ENCODE measurements at regions not wholly inside any gene's neighbourhood (a gene's known extent, or its start where the extent isn't known, plus 50 kb on each side); places are given as distances from the start of the nearest gene placed in this dataset.
"Not testable (repeated sequence)": the region's sequence is repeated elsewhere in the genome, so short reads cannot be mapped to it uniquely, and the experiment has no call there.

GRCh38 chr7:116342125-116342524 lies 131.8 kb downstream of the TES start:
- DNase-seq, result no peak

DNA sequence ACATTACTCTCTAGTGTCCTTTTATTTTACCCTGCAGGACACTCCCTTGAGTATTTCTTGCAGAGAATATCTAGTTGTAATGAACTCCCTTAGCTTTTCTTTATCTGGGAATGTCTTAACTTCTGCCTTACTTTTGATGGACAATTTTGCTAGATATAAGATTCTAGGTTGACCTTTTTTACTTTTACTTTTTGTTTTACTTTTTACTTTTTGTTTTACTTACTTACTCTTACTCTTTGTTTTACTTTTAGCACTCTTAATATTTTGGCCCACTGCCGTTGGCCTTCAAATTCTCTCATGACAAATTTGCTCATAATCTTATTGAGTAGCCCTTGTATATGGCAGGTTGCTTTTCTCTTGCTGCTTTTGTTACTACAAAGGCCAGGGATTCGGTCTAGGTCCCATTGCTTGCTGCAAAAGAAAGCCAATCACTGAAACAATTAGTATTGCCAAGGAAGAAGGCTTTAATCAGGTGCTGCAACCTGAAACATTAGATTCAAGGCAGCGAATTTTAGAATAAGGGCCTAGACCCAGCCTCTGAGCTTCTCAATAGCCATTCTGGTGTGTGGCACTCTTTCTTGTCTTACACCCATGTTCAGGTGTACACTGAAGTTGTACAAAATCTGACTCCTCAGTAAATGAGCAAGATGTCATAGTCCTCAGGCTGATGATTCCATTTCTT lies 137.0 kb downstream of the TES start:
- DNase-seq, result no peak

DNA sequence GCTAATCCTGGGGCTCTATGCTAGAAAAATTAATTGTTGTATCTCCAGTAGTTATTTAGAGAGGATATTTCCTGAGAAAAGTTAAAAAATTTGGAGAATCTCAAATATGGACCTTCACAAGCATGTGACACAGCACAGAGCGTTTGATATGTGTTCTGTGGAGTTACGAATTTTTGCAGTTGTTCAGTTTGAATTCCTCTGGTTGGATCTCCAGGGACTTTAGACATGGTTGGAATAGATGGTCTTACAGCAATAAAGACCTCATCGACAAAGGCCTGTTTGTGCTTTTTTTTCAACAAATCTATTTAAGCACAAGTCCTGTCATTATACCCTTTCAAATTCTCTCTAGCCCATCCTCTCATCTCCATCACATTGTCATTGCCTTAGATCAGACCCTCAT lies 138.0 kb downstream of the TES start:
- no peak for DNase-seq

GRCh38 chr7:116351966-116352365 lies 141.6 kb downstream of the TES start:
- no peak for DNase-seq

DNA sequence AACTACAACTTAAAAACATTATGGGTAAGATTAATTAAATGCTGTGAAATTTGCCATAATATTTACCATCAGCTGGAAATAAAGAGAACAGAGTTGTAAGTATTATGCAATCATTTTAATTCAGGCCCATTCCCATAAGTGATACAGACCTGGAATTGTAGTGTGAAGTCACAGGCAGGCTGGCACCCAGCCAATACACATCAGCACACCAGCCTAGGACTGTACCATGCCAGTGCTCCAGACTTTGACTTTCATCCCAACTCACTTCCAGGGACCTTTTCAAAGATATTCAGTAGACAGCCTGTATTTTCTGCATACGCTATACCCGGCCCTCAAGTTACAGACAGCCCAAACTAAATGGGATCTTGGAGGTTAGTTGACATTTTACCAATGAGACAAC lies 143.3 kb downstream of the TES start:
- DNase-seq, result no peak

- no peak for DNase-seq
Observed at GRCh38 chr7:116354171-116354545, 143.8 kb downstream of the TES start.

- DNase-seq, result no peak
Observed at GRCh38 chr7:116354546-116355423, 144.4 kb downstream of the TES start.

DNA sequence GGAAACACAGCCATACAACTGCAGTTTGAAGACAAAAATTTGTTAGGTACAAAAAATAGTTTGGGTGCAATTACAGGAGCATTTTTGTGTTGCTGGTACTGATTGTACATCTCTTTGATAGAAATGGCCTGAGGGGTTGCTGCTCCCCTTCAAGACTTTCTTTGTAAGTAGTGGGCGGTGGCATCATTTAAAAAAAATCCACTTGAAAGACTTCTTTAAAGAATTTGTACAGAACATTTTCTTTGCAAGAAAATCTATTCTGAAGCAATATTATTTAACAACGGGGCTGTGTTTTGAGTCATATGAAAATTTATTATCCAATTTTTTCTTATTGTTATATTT lies 144.1 kb upstream of the CAV2 start:
- DNase-seq, result no peak

DNA sequence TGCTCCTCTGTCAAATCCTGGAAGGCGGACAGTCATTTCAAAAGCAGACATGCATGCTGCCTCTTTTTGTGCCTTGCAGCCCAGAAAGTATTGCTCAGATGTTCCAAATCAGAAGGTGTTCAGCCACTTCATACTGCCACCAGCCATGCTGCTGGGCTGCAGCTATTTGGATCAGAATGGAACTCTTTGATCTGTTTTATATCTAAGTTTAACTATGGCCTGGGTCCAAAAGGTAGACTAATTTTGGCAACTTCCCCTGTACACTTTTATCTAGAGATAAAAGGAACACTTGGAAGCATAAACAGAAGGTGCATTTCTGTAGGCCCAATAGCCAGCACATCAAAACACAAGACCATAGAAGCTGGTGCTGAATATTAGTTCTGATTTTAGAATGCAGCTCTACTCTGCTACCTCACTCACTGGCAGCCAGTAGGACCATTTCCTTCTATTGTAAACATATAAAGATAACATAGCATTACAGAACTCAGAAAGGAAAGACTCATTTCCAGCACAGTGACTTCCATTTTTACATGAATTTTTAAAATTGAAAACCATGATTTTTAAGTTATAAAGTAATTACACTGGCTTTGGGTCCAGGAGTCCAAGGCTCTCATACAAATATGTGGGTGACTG lies 143.1 kb upstream of the CAV2 start:
- no peak for DNase-seq

GRCh38 chr7:116356979-116357378 lies 142.6 kb upstream of the CAV2 start:
- DNase-seq, result no peak

GRCh38 chr7:116357781-116358670 lies 141.5 kb upstream of the CAV2 start:
- DNase-seq, result no peak

GRCh38 chr7:116361767-116362166 lies 137.8 kb upstream of the CAV2 start:
- DNase-seq, result no peak

GRCh38 chr7:116363637-116364432 lies 135.7 kb upstream of the CAV2 start:
- no peak for DNase-seq

GRCh38 chr7:116364469-116364868 lies 135.1 kb upstream of the CAV2 start:
- no peak for DNase-seq

GRCh38 chr7:116365797-116366196 lies 133.7 kb upstream of the CAV2 start:
- no peak for DNase-seq

GRCh38 chr7:116367171-116367813 lies 132.2 kb upstream of the CAV2 start:
- DNase-seq, result no peak

DNA sequence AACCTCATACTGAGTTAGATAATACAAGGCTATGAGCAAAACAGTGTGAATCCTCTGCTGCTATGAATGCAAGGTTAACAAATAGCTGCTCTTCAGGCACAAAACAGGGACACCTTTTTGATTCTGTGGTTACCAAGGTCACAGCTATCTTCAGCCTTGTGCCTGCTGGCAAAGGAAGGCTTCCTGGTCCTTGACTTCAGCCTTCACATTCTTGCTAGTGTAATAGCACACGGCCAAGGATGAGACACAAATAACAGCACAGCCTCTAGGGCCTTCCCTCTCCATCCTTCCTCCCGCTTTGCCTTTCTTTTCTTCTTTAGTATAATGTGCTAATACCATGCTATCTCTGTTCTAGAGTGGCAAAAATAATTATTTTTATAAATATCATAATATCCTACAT lies 130.6 kb upstream of the CAV2 start:
- no peak for DNase-seq

DNA sequence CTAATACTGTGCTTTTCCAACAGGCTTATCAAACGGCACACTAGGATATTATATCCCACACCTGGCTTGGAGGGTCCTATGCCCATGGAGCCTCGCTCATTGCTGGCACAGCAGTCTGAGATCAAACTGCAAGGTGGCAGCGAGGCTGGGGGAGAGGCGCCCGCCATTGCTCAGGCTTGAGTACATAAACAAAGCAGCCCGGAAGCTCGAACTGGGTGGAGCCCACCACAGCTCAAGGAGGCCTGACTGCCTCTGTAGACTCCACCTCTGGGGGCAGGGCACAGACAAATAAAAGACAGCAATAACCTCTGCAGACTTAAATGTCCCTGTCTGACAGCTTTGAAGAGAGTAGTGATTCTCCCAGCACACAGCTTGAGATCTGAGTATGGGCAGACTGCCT lies 128.0 kb upstream of the CAV2 start:
- DNase-seq, result not testable (repeated sequence)

DNA sequence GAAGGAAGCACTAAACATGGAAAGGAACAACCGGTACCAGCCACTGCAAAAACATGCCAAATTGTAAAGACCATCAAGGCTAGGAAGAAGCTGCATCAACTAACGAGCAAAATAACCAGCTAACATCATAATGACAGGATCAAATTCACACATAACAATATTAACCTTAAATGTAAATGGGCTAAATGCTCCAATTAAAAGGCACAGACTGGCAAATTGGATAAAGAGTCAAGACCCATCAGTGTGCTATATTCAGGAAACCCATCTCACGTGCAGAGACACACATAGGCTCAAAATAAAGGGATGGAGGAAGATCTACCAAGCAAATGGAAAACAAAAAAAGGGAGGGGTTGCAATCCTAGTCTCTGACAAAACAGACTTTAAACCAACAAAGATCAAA lies 126.3 kb upstream of the CAV2 start:
- not testable (repeated sequence) for DNase-seq

DNA sequence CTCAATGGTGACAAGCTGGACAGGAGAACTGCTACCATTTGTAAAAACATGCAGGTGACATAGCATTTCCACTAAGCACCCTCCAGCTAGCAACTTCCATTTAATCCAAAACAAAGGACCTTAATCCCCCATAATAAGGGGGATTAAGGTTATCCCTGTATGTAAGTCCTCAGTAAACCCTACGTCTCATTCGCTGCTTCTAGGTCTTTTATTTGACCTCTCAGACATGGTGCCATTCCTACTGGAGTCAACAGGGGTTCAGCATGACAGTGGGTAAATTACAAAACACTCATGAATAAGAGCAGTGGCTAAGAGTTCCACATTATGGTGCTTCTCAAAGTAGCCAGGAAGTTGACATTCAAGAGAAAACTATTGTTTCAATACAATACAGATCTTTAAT lies 121.8 kb upstream of the CAV2 start:
- DNase-seq, result no peak

- DNase-seq, result no peak
Observed at GRCh38 chr7:116380025-116380424, 119.5 kb upstream of the CAV2 start.

DNA sequence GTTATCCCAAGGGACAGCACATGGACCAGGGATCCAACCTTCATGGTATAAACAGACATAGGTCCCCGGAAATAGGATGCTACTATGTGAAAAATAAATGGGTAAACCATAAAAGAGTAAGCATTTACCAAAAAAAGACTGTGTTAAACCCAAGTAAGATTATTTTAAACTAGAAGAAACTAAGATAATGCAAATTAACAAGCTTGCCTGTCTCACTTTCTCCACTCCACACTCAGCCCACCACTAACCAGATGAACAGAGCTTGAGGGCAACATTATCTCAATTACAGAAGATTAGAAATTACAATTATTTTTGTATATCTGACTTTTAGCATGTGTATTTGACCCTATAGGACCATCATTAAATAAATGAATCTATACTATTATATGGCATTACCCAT lies 117.2 kb upstream of the CAV2 start:
- no peak for DNase-seq

Data from NCI-H1092 treated with DMSO at 0.1 percent for 48 hours (cell line).